CD4-positive, alpha-beta T cell treated with Interleukin-6 for 4 hours (primary cell): ENCODE measurements at regions not wholly inside any gene's neighbourhood (a gene's known extent, or its start where the extent isn't known, plus 50 kb on each side); places are given as distances from the start of the nearest gene placed in this dataset.

Experiments
- DNase-seq: peaks from one replicate; pipeline ENCODE4 v3.0.0-alpha.2; 2020; ENCODE audit warnings: mixed read lengths

DNA sequence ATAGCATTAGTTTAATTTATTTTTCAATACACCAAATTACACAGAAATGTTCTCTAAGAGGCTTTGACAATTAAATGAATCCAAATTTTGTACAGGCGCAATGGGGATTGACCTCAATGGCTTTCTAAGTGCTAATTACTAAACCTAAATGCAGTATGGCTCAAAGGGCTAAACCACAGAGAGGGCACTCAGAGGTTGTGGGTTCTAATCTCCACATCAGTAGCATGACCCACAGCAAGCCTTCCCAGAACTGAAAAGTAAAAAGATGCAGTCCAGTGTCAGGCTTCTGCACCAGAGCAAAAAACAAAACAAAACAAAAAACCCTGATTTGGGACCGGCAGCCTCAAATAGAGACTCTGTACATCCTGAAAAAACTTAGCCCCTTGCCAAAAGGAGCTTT is 579.2 kb upstream of the PKN2 start:
- DNase-seq: no peak

GRCh38 chr1:88111816-88112215 is 572.3 kb upstream of the PKN2 start:
- DNase-seq: no peak

DNA sequence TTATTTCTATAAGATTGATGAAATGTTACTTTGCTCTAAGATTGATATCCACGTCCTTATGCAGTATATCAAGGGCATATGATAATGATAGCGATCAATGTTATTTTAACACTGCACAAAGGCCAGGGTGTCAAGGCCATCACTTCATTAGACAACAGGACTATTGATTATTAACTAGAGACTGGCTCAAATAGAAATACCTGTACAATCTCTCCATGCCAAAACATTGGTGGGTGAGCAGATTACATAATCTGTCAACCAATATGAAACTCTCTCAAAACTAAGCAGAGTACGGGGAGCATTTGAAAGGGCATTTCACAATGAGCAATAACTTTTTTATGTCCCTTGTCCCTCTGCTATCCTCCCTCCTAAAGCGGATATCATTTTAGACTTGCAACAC is 566.5 kb upstream of the PKN2 start:
- no peak for DNase-seq

GRCh38 chr1:88118176-88118845 is 565.8 kb upstream of the PKN2 start:
- no peak for DNase-seq

GRCh38 chr1:88124614-88125013 is 559.5 kb upstream of the PKN2 start:
- no peak for DNase-seq

DNA sequence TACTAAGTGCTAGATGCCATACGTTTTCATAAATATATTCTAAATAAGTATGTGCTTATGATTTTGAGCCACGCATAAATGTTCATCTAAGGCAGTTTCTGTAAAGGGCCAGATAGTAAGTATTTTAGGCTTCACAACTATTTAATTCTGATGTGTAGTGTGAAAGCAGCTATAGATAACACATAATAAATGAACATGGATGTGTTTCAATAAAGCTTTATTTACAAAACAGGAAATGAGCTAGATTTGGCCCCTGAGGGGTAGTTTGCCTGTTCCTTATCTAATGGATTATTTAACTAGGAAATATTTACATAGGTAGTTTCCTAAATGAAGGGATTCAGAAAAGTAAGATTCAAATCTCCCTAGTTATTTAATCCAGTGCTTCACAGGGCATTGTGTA is 557.6 kb upstream of the PKN2 start:
- DNase-seq: no peak

DNA sequence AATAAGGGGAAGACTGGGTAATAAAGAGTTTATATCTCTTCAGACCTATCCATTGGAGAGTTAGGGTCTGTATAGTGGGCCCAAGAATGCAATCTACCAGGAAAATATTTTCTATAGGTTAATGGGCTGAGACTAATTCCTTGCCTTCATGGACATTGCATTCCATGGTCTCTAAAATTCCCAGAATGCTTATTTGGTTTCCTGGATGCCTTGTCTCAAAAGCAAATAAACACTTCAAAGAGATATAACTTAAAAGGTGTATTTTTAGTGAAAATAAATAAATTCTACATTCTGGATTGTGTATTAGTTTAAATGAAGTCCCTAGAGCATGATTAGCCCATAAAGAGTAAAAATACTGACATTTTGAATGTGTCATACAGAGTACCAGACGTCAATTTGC is 550.1 kb upstream of the PKN2 start:
- DNase-seq: no peak

DNA sequence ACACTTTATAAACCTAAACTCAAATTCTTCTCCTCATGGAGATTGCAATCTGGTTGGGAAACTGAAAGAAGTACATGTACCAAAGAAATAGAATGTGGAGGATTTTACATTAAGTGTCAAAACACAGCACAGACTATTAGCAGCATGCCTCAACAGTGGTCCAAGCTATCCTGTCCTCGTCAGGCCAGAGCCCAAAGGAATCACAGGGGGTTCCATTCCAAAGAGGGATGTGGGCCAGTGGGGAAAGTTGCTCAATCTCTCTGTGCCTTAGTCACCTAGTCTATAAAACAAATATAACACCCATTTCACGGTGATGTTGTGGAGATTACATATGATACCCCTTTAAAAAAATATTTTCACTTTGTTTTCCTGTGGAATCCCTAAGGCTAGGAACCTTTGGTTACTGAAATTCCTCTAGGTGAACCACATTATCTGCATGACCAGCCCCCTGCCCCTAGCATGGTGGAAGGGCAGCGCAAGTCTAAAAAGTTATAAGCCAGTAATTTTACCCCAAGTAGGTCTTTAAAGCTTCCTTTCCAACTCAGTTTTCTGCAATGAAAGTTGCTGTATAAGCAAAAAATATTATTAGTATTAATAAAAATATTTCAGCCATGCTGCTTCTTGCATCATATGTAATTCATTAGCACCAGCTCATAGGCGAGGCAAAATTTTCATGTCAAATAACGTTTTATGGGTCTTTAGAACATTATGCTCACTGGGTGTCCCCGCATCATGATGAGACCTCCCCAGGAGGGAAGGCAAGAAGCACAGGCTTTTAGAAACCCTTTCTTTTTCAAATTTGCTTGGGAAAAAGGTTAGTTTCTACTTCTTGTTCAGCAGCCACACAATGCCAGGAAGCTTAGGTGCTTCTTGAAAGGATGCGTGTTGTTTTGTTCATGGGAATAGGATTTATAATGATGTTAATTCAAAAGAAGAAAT is 548.8 kb upstream of the PKN2 start:
- no peak for DNase-seq

- no peak for DNase-seq
Measured at GRCh38 chr1:88139633-88140032, 544.4 kb upstream of the PKN2 start.

DNA sequence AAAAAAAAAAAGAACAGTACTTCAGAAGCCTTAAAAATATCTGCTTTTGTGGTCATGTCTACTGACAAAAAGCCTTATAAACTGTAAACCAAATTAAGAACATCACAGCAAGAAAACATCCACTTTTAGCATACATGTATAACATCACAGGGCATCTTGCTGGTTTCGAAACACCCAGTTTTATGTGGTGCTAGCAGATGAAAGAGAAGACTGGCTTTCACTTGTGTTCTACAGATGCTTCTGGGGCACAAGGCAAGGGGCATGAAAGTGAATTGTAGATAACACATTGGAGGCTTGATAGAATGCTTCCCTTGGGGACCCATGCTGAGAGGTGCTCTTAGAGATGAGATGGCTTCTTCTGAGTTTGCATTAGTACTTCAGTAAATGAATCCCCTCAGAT is 543.7 kb upstream of the PKN2 start:
- no peak for DNase-seq

DNA sequence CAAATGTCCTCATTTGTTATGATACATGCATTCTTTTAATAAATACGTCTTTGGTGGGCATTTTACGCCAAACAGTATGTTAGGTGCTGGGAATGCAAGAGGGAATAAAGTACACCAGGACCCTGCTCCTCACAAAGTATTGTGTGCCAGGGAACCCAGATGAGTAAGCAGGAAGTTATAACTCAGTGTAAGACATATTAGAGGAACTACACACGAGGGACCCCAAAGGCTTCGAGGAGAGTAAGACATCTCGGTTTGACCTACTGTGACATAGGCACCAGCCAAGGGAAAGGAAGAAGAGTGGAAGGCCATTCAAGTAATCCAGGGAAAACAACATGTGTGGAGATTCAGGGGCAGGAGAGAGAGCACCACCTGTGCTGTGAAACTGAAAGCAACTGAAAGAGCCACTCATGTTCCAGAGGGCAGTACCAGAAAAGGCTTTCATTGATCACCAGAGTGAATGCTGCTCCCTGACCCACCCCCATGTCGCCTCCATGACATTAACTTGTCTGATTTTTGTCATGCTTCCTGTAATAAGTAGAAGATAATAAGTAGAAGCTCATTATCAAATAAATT is 542.5 kb upstream of the PKN2 start:
- no peak for DNase-seq

- DNase-seq: no peak
Measured at GRCh38 chr1:88145752-88146151, 538.3 kb upstream of the PKN2 start.

GRCh38 chr1:88149686-88150085 is 534.4 kb upstream of the PKN2 start:
- DNase-seq: no peak

- no peak for DNase-seq
Measured at GRCh38 chr1:88150330-88150729, 533.7 kb upstream of the PKN2 start.

GRCh38 chr1:88163187-88163586 is 520.9 kb upstream of the PKN2 start:
- DNase-seq: no peak

GRCh38 chr1:88168126-88168525 is 515.9 kb upstream of the PKN2 start:
- DNase-seq: no peak

DNA sequence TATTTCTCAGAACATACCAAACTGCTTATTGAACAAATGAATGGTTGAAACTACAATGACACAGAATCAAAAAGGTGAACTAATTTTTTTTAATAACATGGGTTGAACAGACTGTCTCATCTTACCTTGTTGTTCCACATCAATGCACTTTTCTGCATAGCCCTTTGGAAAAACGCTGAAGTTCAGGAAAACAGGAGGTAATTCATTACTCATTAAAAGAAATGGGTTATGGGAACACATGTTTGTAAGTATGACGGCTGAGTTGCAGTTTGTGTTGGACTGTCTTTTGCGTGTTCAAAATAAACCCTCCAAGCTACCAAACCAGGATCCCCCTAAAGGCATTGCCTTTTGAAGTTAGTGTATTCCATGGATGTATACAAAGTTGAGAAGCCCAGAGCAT is 514.9 kb upstream of the PKN2 start:
- no peak for DNase-seq

- no peak for DNase-seq
Measured at GRCh38 chr1:88169939-88170338, 514.1 kb upstream of the PKN2 start.

- DNase-seq: no peak
Measured at GRCh38 chr1:88175120-88175630, 508.9 kb upstream of the PKN2 start.

- DNase-seq: no peak
Measured at GRCh38 chr1:88175631-88176226, 508.3 kb upstream of the PKN2 start.

GRCh38 chr1:88179943-88180342 is 504.1 kb upstream of the PKN2 start:
- no peak for DNase-seq

GRCh38 chr1:88180449-88181108 is 503.5 kb upstream of the PKN2 start:
- peak; percentile 44 for DNase-seq

DNA sequence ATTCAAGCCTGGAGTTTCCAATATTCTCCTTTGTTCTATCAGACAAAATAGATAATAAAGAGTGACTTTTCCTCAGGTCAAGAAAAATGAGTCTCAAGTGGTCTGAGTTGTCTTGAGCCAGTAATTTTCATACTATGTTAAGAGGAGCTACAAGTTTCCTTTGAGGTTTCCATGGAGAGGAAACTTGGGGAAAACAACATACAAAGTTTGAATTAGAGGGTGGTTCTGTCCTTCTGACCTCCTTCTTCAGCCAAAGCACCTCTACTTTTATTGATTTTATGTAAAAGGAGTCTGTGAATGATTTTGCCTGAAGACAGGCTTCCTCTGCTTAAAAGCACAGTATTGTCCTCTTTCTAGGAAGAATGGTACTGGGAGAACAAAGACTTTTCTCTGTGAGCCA is 497.2 kb upstream of the PKN2 start:
- DNase-seq: no peak
